ENCODE measurements at regions not wholly inside any gene's neighbourhood (a gene's known extent, or its start where the extent isn't known, plus 50 kb on each side); places are given as distances from the start of the nearest gene placed in this dataset.

GRCh38 chr14:101008631-101009336 is 105.3 kb upstream of the RTL1 start:
- Mint-ChIP-seq H3K27me3 (ENCODE audit: low read depth in 2 of 2) (peaks cover 7 to 27% of the 10 kb centered on the region in 2 donors), H3K4me1 (no peaks in the 10 kb centered on the region), H3K36me3 (no peaks in the 10 kb centered on the region), H3K27ac (no peak overlapping the region), H3K9me3 (peaks cover 0 to 5% of the 10 kb centered on the region in 2 donors), H3K4me3 (no peak overlapping the region)
- no peak overlapping the region for H3K4me3 ChIP-seq (ENCODE audit: low read length)
- H3K27ac ChIP-seq (ENCODE audit: low read length), result no peak overlapping the region
- no peak for TF ChIP-seq CTCF (IDR thresholded peaks at IDR 0.05)
- WGBS (ENCODE audit: insufficient coverage), result 91% methylated on average over 9 of the region's 9 CpGs
- intact Hi-C loops (cut with micrococcal nuclease), result no loop called here
- H3K27me3 ChIP-seq (ENCODE audit: control insufficient read depth, insufficient read depth, low read length), result no peaks in the 10 kb centered on the region
- no peaks in the 10 kb centered on the region for H3K9me3 ChIP-seq (ENCODE audit: control insufficient read depth, insufficient read depth, low read length)
- H3K4me1 ChIP-seq (ENCODE audit: control insufficient read depth, insufficient read depth, low read length), result peaks cover 6% of the 10 kb centered on the region
- H3K36me3 ChIP-seq (ENCODE audit: control insufficient read depth, insufficient read depth, low read length), result no peaks in the 10 kb centered on the region
- no peak for ATAC-seq
- DNase-seq, result no peak

DNA sequence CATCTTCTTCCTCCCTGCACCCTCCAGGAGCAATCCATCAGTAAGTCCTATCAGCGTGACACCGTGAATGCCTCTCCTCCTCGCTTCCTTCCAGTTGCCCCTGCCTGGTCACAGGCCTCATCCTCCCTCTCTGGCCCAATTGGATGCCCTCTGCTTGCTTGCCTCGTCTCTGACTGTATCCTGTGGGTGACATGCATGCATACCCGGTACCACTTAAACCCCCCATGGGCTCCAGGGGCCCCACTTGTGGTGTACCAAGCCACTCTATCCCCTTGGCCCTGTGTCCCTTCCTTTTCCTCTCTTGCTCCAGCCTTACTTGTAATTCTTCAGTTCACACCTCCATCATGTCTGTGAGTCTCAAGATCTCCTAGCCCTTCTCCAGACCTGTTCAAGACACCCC is 106.0 kb upstream of the RTL1 start:
- intact Hi-C loops (cut with micrococcal nuclease), result no loop called here
- 85% methylated on average over 5 of the region's 5 CpGs for WGBS (ENCODE audit: insufficient coverage)
- DNase-seq, result no peak
- no peak for TF ChIP-seq CTCF (IDR thresholded peaks at IDR 0.05)
- peaks cover 0 to 5% of the 10 kb centered on the region in 2 donors for H3K9me3 Mint-ChIP-seq
- no peaks in the 10 kb centered on the region for H3K4me1 Mint-ChIP-seq
- Histone ChIP-seq H3K4me3 (ENCODE audit: low read length) (no peak overlapping the region), H3K36me3 (ENCODE audit: control insufficient read depth, insufficient read depth, low read length) (no peaks in the 10 kb centered on the region), H3K4me1 (ENCODE audit: control insufficient read depth, insufficient read depth, low read length) (peaks cover 6% of the 10 kb centered on the region), H3K9me3 (ENCODE audit: control insufficient read depth, insufficient read depth, low read length) (no peaks in the 10 kb centered on the region), H3K27me3 (ENCODE audit: control insufficient read depth, insufficient read depth, low read length) (no peaks in the 10 kb centered on the region), H3K27ac (ENCODE audit: low read length) (no peak overlapping the region)
- peaks cover 5 to 20% of the 10 kb centered on the region in 2 donors for H3K27me3 Mint-ChIP-seq (ENCODE audit: low read depth in 2 of 2)
- ATAC-seq, result no peak
- no peak overlapping the region for H3K27ac Mint-ChIP-seq
- no peak overlapping the region for H3K4me3 Mint-ChIP-seq
- H3K36me3 Mint-ChIP-seq, result no peaks in the 10 kb centered on the region

GRCh38 chr14:101010293-101010692 is 106.8 kb upstream of the RTL1 start:
- Histone ChIP-seq H3K4me1 (ENCODE audit: control insufficient read depth, insufficient read depth, low read length) (peaks cover 6% of the 10 kb centered on the region), H3K27ac (ENCODE audit: low read length) (no peak overlapping the region), H3K9me3 (ENCODE audit: control insufficient read depth, insufficient read depth, low read length) (no peaks in the 10 kb centered on the region), H3K36me3 (ENCODE audit: control insufficient read depth, insufficient read depth, low read length) (no peaks in the 10 kb centered on the region), H3K4me3 (ENCODE audit: low read length) (no peak overlapping the region), H3K27me3 (ENCODE audit: control insufficient read depth, insufficient read depth, low read length) (no peaks in the 10 kb centered on the region)
- 91% methylated on average over 6 of the region's 6 CpGs for WGBS (ENCODE audit: insufficient coverage)
- intact Hi-C loops (cut with micrococcal nuclease), result no loop called here
- no peak for ATAC-seq
- H3K4me1 Mint-ChIP-seq, result no peaks in the 10 kb centered on the region
- no peak for TF ChIP-seq CTCF (IDR thresholded peaks at IDR 0.05)
- H3K9me3 Mint-ChIP-seq, result peaks cover 0 to 5% of the 10 kb centered on the region in 2 donors
- no peaks in the 10 kb centered on the region for H3K36me3 Mint-ChIP-seq
- H3K27me3 Mint-ChIP-seq (ENCODE audit: low read depth in 2 of 2), result peaks cover 5 to 18% of the 10 kb centered on the region in 2 donors
- no peak overlapping the region for H3K4me3 Mint-ChIP-seq
- DNase-seq, result no peak
- no peak overlapping the region for H3K27ac Mint-ChIP-seq

DNA sequence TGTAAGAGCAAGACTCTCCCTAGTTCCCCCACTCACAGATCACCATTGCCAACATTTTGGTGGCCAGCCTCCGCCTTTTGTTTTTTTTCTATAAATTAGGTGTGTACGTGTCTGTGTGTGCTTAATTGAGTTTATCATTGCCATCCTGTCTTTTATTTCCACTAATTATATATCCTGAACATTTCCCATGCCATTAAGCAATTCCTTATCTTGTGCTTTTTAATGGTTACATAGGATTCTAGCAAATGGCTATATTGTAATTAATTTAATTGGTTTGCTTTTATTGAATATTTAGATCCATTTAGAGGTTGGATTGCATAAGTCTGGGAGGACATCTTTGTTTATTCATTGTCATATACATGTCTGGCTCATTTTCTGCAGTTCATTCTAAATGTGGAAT is 107.3 kb upstream of the RTL1 start:
- intact Hi-C loops (cut with micrococcal nuclease), result no loop called here
- no peak for TF ChIP-seq CTCF (IDR thresholded peaks at IDR 0.05)
- Mint-ChIP-seq H3K4me3 (no peak overlapping the region), H3K36me3 (no peaks in the 10 kb centered on the region), H3K27ac (no peak overlapping the region), H3K9me3 (peaks cover 0 to 5% of the 10 kb centered on the region in 2 donors), H3K27me3 (ENCODE audit: low read depth in 2 of 2) (peaks cover 5 to 18% of the 10 kb centered on the region in 2 donors), H3K4me1 (no peaks in the 10 kb centered on the region)
- no peak for DNase-seq
- Histone ChIP-seq H3K4me3 (ENCODE audit: low read length) (no peak overlapping the region), H3K36me3 (ENCODE audit: control insufficient read depth, insufficient read depth, low read length) (no peaks in the 10 kb centered on the region), H3K4me1 (ENCODE audit: control insufficient read depth, insufficient read depth, low read length) (peaks cover 6% of the 10 kb centered on the region), H3K27ac (ENCODE audit: low read length) (no peak overlapping the region), H3K9me3 (ENCODE audit: control insufficient read depth, insufficient read depth, low read length) (no peaks in the 10 kb centered on the region), H3K27me3 (ENCODE audit: control insufficient read depth, insufficient read depth, low read length) (no peaks in the 10 kb centered on the region)
- no CpG with 5 or more reads among the region's 2 CpGs for WGBS (ENCODE audit: insufficient coverage)
- no peak for ATAC-seq
